Vagina (tissue), 2 donors: ENCODE measurements at regions not wholly inside any gene's neighbourhood (a gene's known extent, or its start where the extent isn't known, plus 50 kb on each side); places are given as distances from the start of the nearest gene placed in this dataset.

Experiments used
- DNase-seq, 2 donors: peaks; one replicate each; pipeline ENCODE4 v3.0.0-alpha.2; 2017; ENCODE audit errors: extremely low spot score in 2 of 2
- H3K27ac ChIP-seq: fragments of 200-600 bp; sonication (generic); one replicate; pipeline ENCODE4 v1.5.1; 2019
- H3K27me3 ChIP-seq: fragments of 200-600 bp; sonication (generic); one replicate; pipeline ENCODE4 v1.5.1; 2019
- H3K36me3 ChIP-seq, 2 donors: fragments of 200-600 bp; sonication (generic); one replicate each; pipeline ENCODE4 v1.5.1; 2017 to 2019
- H3K4me1 ChIP-seq: fragments of 200-600 bp; sonication (generic); one replicate; pipeline ENCODE4 v1.5.1; 2019
- H3K4me3 ChIP-seq, 2 donors: fragments of 200-600 bp; sonication (generic); 1 replicate in 1 of 2; 2 replicates in 1 of 2; pipeline ENCODE4 v1.5.1; 2016 to 2019
- H3K9me3 ChIP-seq: fragments of 200-600 bp; sonication (generic); one replicate; pipeline ENCODE4 v1.5.1; 2019
- POLR2A ChIP-seq, 2 donors: fragments of 450-650 bp; IDR thresholded peaks; one replicate each; pipeline ENCODE4 v1.6.1; 2017; ENCODE audit warnings: antibody characterized with exemption in 2 of 2, mild to moderate bottlenecking in 2 of 2, moderate library complexity in 2 of 2
- POLR2AphosphoS5 ChIP-seq, 2 donors: sonication (generic); formaldehyde crosslinking; IDR thresholded peaks; one replicate each; pipeline ENCODE4 v1.9.0; 2017; ENCODE audit warnings: antibody characterized with exemption in 2 of 2, mild to moderate bottlenecking in 2 of 2, low read depth in 1 of 2; ENCODE audit not compliant: insufficient read depth in 1 of 2
- intact Hi-C: fragments of 100-400 bp; cut with DNase I; formaldehyde crosslinking; loops from one replicate; pipeline ENCODE4 v1.15.1; 2023
- TF ChIP-seq, protein P1 (sequence below), 3 experiments: fragments of 450-650 bp in 2 of 3; fragments of 200-600 bp in 1 of 3; sonication (generic) in 1 of 3; IDR thresholded peaks; one replicate each; pipeline ENCODE4 v1.5.1; 2017 to 2019; ENCODE audit warnings: antibody characterized with exemption in 3 of 3, mild to moderate bottlenecking in 2 of 3, moderate library complexity in 2 of 3

DNA sequence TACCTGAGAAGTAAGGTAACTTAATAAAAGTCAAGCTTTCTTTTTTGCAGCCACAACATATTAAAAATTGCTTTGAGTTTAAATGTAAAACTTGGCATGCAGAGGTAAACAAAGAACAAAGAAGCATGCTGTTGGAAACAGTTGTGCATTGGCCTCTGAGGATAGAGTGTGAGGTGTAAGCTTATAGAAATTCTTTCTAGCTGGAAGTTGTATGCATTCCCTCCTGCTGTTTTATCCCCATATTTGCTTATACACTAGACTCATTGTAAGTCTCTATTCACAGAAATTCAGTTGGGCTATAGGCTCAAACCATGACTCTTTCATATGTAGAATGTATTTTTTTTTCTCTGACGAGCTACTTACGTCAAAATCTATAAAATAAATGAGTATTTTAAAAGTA lies 316.3 kb downstream of the SLC6A15 start:
- H3K9me3 ChIP-seq = no peaks in the 10 kb centered on the region
- H3K4me1 ChIP-seq = no peaks in the 10 kb centered on the region
- no peaks in the 10 kb centered on the region for H3K27me3 ChIP-seq
- intact Hi-C loops = no loop called here
- DNase-seq = no peak
- H3K36me3 ChIP-seq = no peaks in the 10 kb centered on the region
- H3K27ac ChIP-seq = no peak overlapping the region
- TF ChIP-seq POLR2A (IDR thresholded peaks at IDR 0.05) (no peak), POLR2AphosphoS5 (IDR thresholded peaks at IDR 0.05; ENCODE audit: insufficient read depth in 1 of 2, low read depth in 1 of 2) (no peak)
- TF ChIP-seq, protein P1, sequence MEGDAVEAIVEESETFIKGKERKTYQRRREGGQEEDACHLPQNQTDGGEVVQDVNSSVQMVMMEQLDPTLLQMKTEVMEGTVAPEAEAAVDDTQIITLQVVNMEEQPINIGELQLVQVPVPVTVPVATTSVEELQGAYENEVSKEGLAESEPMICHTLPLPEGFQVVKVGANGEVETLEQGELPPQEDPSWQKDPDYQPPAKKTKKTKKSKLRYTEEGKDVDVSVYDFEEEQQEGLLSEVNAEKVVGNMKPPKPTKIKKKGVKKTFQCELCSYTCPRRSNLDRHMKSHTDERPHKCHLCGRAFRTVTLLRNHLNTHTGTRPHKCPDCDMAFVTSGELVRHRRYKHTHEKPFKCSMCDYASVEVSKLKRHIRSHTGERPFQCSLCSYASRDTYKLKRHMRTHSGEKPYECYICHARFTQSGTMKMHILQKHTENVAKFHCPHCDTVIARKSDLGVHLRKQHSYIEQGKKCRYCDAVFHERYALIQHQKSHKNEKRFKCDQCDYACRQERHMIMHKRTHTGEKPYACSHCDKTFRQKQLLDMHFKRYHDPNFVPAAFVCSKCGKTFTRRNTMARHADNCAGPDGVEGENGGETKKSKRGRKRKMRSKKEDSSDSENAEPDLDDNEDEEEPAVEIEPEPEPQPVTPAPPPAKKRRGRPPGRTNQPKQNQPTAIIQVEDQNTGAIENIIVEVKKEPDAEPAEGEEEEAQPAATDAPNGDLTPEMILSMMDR (IDR thresholded peaks at IDR 0.05) = no peak
- no peak overlapping the region for H3K4me3 ChIP-seq

GRCh38 chr12:84594157-84594556 lies 318.4 kb downstream of the SLC6A15 start:
- H3K4me1 ChIP-seq = no peaks in the 10 kb centered on the region
- intact Hi-C loops = no loop called here
- no peak overlapping the region for H3K27ac ChIP-seq
- no peaks in the 10 kb centered on the region for H3K27me3 ChIP-seq
- H3K36me3 ChIP-seq = no peaks in the 10 kb centered on the region
- H3K4me3 ChIP-seq = no peak overlapping the region
- TF ChIP-seq POLR2A (IDR thresholded peaks at IDR 0.05) (no peak), POLR2AphosphoS5 (IDR thresholded peaks at IDR 0.05; ENCODE audit: insufficient read depth in 1 of 2, low read depth in 1 of 2) (no peak)
- TF ChIP-seq, protein P1 (IDR thresholded peaks at IDR 0.05) = no peak
- no peaks in the 10 kb centered on the region for H3K9me3 ChIP-seq
- no peak for DNase-seq

DNA sequence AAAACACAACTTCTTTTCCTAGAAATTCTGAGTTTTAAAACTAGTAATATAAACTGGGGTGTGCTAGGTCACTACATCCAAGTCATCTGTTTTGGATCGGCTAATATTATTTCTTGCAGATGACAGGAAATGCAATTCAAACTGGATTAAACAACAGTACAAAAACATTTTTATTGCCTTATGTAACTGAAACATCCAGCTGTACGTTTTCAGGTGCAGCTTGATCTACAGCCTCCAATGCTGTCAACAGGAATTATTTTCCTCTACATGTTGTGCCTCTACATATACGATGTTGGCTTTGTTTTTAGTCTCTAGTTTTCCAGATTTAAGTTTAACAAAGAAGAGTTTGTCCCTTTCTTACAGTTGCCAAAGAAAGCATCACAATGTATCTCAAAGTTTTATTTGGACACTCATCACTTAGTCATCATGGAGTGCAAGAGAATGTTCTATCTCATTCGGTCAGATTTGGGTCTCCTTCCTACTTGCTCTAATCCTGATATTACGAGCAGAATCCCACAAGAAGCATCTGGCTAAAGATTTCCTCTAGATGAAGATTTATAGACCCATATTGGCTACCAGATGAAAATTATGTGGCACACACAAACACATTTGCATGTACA lies 326.7 kb downstream of the SLC6A15 start:
- Histone ChIP-seq H3K36me3 (no peaks in the 10 kb centered on the region), H3K4me3 (no peak overlapping the region), H3K4me1 (no peaks in the 10 kb centered on the region), H3K27ac (no peak overlapping the region), H3K27me3 (no peaks in the 10 kb centered on the region), H3K9me3 (no peaks in the 10 kb centered on the region)
- DNase-seq = no peak
- TF ChIP-seq POLR2A (IDR thresholded peaks at IDR 0.05) (no peak), POLR2AphosphoS5 (IDR thresholded peaks at IDR 0.05; ENCODE audit: insufficient read depth in 1 of 2, low read depth in 1 of 2) (no peak)
- TF ChIP-seq, protein P1 (IDR thresholded peaks at IDR 0.05) = no peak
- intact Hi-C loops = no loop called here

GRCh38 chr12:84572196-84572595 lies 340.4 kb downstream of the SLC6A15 start:
- H3K9me3 ChIP-seq = no peaks in the 10 kb centered on the region
- H3K27me3 ChIP-seq = no peaks in the 10 kb centered on the region
- TF ChIP-seq, protein P1 (IDR thresholded peaks at IDR 0.05) = no peak
- TF ChIP-seq POLR2AphosphoS5 (IDR thresholded peaks at IDR 0.05; ENCODE audit: insufficient read depth in 1 of 2, low read depth in 1 of 2) = no peak
- no peak for TF ChIP-seq POLR2A (IDR thresholded peaks at IDR 0.05)
- intact Hi-C loops = no loop called here
- H3K4me1 ChIP-seq = no peaks in the 10 kb centered on the region
- H3K27ac ChIP-seq = no peak overlapping the region
- H3K36me3 ChIP-seq = no peaks in the 10 kb centered on the region
- H3K4me3 ChIP-seq = no peak overlapping the region
- no peak for DNase-seq

DNA sequence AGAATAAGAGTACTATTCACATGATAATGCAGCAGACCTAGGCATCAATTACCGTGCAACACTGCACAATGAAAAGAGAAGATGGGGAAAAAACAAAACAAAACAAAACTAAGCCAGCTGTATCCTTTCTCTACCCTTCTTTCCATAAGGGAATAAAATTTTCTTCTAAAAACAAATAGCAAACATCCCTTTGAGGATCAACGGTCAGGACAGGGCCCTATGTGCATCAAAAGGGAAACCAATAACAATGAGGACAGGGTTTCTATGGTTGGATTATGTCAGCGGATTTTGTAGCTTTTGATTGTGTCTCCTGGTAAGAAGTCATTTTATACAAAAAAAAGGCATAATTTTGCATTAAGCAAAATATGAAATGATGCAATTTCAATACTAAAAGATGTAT lies 350.3 kb downstream of the SLC6A15 start:
- Histone ChIP-seq H3K27ac (no peak overlapping the region), H3K36me3 (no peaks in the 10 kb centered on the region), H3K4me3 (no peak overlapping the region), H3K4me1 (no peaks in the 10 kb centered on the region), H3K9me3 (no peaks in the 10 kb centered on the region), H3K27me3 (no peaks in the 10 kb centered on the region)
- no peak for DNase-seq
- TF ChIP-seq POLR2A (IDR thresholded peaks at IDR 0.05) = no peak
- TF ChIP-seq, protein P1 (IDR thresholded peaks at IDR 0.05) = no peak
- no peak for TF ChIP-seq POLR2AphosphoS5 (IDR thresholded peaks at IDR 0.05; ENCODE audit: insufficient read depth in 1 of 2, low read depth in 1 of 2)
- intact Hi-C loops = no loop called here
